ENCODE measurements at regions not wholly inside any gene's neighbourhood (a gene's known extent, or its start where the extent isn't known, plus 50 kb on each side); places are given as distances from the start of the nearest gene placed in this dataset.
"Not testable (repeated sequence)": the region's sequence is repeated elsewhere in the genome, so short reads cannot be mapped to it uniquely, and the experiment has no call there.

DNA sequence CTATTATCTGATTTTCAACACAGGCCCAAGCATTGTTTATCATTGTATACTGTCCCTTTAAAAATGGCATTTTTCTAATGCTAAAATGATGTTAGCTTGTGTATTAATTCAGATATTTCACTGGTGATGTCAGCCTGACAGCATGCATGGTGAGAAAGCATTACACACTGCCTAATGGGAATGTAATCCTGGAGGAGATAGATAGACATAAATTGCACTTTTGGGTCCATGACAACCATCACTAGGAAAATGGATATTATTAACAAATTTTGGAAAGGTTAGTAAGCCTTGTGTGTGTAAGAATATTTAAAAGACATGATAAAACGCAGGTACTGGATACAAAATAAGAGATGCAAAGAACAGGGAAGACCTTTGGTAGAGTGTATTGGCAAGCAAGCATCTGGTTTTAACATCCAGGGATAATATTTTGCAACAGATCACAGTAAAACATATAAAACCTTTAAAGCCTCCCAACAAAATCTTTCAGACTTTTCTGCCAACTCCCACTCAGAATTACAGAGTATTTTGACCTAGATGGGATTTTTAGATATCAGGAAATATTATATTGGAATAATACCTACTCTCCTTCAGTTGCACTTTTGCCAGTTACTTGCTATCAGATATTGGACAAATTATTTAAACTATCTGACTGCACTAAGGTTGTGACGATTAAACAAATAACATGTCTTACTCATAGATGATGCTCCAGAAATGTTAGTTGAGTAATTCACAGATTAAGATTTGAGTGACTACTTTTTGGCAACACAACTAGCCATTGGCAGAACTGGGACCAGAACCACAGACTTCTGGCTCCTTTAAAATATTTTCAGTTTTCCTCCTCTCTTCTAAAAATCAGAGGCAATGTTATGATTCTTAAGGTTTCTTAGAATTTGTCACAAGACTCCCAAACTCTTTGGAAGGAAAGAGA lies 291.6 kb upstream of the SEMA3C start:
- DNase-seq, result peak; percentile 72

DNA sequence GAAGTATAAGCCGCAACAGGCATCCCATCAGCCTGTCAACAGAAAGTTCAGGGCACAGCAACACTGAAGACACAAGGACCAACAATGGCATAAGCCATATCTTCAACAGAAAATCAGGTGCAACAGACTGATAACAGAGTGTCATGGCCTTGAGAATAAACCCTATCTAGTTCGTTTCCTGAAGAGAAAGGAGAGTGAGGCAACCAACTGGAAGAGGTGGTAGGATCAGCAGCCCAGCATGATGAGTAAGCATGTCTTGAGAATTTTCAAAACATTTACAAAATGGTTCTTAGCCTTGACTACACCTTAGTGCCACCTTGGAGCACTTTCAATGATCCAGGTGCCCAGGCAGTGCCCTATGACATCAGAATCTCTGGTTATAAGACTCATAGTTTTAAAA lies 290.2 kb upstream of the SEMA3C start:
- DNase-seq, result no peak

DNA sequence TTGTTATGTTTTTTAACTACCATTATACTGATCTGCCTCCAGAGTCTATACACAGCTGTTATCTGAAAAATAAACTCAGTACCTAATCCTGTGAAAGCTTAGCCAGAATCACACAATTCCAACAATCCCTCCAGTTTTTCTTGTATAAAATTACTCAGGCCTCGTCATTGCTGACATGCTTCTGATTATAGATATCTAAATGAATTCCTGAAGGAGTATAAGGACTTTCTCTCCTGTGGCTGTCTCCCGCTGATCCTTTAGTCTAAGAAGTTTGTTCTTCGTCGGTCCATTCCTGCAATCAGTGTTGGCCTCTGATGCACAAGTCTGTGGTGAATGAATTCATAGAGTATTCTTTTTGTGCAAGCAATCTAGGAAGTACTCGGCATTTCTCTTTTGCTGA lies 288.9 kb upstream of the SEMA3C start:
- no peak for DNase-seq

DNA sequence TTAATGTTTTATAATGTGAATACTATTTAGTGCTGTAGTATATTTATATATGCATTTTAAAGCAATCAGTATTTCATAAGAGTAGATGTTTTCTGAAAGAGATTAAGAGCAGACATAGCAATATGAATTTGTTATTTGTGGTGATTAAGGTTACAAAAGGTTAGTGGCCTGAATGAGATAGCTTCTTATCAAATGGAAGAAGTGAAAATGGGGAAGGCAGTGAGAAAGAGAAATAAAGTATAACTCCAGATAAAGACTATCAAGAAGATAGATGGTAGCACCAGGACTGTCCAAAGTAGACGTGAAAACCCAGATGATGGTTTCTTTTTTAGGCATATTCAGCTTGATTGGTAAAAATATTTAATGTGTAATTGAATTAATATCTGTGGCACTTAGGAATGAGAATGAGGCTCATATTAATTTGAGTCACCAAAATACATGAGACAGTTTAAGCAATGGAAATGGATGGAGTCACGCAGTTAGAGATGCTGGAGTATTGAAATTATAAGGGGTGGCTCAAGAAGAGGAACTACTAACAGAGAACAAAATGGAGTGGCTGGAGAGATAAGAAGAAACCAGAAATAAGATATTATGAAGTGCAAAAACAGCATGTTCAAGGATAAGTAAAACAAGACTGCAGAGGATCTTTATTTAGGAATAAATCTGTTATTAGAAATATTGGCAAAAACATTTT lies 288.0 kb upstream of the SEMA3C start:
- no peak for DNase-seq

DNA sequence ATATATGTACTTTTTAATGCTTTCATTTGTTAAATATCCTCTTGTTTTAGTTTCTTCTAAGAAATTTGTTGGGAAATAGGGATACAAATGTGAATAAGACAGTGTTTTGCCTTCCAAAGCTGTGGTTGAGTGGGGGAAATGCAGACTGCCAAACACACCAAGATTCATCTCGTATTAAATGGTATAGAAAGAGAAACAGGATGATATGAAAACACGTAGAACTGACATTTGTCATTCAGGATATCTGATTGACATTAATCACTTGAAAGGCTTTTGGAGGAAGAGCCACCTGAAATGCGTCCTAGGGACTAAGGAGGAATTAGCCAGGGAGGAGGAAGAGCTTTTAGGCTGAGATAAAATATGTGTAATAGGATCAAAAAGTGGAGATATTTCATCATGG lies 287.4 kb upstream of the SEMA3C start:
- no peak for DNase-seq

DNA sequence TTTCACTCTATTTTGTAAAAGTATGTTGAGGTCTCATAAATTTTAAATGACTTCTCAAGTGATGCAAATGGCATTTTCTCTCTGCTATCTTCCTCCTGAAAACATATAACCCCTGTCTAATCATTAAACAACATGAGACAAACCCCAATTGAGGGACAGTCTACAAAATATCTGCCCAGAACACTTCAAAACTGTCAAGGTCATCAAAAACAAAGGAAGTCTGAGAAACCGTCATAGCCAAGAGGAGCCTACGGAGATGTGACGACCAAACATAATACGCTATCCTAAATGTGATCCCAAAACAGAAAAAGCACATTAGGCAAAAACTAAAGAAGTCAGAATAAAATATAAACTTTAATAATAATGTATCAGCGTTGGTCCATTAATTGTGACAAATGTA lies 282.3 kb upstream of the SEMA3C start:
- DNase-seq, result no peak

DNA sequence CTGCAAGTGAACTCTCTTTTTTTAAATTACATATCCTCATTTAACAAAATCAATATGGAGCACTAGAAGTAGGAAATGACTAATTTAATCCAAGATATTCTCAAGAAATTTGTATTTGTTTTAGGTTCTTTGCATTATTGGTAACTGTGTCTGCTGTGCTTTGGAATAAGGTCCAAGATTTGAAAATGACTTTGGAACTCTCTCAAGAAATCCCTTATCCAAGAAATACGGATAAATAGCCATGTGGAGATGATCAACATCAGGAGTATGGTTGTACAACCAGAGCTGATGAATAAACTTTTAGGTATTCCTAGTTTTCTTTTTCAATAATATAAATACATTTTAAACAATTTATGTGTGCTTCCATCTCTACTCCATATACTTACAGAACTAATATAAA lies 279.9 kb upstream of the SEMA3C start:
- no peak for DNase-seq

DNA sequence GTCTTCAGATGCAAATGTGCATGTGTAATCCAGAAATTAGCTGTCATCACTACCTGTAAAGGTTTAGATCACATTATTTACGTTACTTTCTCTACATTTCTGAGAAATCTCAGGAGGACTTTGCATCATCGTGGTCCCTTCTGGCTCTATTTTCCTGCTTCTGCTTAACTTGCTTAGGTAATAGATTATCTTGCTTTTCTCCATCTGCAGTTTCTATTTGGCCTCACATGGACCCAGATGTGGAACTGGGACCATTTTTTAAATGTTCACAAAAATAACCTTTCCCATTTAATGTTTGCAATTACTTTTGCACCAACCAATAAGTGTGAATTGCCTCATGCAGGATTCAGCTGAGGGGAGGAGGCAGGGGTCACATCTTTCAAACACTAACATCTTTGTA lies 278.4 kb upstream of the SEMA3C start:
- DNase-seq, result no peak

DNA sequence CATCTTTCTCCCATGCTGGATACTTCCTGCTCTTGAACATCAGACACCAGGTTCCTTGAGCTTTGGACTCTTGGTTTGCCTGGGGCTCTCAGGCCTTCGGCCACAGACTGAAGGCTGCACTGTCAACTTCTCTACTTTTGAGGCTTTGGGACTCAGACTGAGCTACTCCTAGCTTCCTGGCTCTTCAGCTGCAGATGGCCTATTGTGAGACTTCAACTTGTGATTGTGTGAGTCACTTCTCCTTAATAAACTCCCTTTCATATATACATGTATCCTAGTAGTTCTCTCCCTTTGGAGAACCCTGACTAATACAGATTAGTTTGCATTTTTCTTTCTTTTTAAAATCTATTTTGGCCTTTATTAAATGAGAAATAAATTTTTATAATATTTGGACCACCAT lies 276.2 kb upstream of the SEMA3C start:
- DNase-seq, result no peak

DNA sequence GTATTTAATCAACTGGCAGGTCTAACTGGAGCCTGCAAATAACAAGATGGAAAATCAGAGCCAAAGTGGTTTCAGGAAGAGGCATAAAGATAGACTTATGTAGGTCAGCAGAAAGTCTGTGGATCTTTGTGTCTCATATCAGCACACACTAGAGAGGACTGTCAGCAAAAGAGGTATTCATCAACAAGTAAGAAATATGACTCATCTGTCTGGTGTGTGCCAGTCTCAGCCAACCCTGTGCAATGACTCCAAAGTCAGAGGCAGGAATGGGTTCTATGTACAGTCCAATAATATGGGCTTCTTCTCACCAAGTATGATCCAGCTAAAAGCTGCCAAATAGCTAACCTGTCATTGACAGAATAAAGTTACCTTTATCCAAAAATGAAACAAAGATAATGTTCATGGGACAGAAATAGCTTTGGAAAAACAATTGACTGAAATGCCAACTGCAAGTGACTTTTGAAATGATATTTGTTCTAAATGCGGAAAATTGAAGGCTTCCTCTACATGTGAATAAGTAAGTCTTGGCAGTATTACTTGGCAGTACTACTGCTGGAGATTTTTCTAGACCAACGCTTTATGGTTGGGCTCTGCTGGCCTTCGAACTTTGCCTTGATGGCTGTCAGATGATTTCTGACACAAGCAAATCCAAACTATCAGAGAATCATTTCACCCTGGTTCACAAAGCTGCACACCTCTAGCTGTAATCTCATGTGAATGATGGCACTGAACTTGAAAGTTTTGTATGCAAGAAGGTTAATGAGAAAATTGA lies 272.3 kb upstream of the SEMA3C start:
- peak; percentile 56 for DNase-seq

DNA sequence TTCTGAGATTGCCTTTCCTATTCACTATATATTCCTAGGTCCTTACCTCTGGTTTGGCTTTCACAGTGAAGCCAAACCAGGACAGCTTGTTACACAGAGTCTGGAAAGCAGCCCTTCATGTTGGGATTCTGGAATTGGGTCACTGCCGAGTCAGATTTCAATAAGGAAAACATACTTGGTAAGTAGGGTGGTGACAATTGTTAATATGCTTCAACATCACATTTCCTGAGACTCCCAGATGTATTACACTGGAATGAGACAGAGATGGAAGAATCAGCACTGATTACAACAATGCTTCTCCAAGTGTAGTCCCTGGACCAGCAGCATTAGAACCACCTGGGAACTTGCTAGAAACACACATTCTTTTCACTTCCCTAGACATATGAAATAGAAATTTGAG lies 268.9 kb upstream of the SEMA3C start:
- DNase-seq, result no peak

DNA sequence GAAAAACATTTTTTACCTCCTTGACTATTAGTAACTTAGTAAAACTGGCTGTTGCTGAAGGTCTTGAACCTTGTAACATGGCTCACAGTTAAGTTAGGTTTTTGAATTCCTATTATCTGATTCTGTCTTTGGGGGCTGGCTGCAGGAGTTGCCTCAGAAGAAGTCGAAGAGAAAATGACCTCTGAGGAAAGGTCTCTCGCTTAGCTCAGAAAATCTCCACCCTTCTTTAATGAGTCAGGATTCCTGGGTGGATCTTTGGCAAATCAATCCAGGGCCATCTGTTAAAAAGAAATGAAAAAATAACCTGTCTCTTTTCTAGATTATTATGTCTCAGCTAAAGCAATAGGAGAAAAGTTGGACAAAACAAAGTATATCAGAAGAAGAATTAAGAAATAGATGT lies 267.8 kb upstream of the SEMA3C start:
- peak; percentile 38 for DNase-seq

DNA sequence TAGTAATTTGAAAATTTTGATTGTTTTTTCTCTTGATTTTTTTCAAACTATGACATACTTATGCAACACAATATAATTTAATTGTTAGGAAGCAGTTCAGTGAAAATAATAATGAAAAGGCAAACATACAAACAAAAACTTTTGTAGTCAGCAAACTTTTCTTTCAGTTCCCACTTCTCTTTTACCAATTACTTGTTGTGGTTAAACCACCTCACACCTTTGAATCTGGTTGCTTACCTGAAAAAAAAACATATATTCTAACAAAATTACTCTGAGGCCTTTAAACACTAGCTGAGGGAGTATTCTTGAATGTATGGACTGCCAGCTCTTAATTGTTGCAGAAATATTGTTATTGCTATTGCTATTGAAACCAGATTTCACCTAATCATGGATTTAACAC lies 266.2 kb upstream of the SEMA3C start:
- no peak for DNase-seq

DNA sequence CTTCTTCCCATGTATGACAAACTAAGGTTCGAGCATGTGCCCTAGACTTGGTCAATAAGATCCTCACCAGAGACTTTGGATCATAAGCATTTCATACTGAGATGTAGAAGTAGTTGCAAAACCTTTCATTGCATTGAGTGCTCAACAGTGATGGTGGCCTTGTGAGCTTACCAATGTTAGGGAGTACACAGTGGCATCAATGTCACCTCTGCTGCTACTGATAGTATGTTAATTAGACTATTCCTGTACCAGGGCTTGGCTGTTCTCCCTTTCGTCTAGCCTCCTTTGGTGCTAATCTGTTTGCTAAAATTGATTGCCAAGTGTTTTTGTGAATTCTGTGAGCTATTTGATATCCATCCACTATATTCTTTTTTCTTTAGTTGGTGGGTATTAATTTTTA lies 264.5 kb upstream of the SEMA3C start:
- DNase-seq, result no peak

DNA sequence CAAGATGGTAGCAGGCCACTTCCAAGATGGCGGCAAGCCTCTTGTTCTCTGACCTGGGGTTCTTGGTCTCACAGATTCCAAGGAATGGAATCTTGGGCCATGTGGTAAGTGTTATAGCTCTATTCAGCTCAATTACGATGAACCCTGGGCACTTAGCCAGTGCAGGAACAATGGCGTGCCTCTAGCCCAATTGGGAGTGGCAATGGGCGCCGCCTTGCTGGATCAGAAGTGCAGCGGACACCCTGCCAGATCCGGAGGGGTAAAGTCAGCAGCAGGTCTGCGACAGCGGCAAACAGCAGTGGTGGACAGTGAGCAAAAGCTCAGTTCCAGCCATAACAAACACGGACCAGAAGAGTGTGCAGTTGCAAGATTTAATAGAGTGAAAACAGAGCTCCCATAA lies 263.2 kb upstream of the SEMA3C start:
- not testable (repeated sequence) for DNase-seq

DNA sequence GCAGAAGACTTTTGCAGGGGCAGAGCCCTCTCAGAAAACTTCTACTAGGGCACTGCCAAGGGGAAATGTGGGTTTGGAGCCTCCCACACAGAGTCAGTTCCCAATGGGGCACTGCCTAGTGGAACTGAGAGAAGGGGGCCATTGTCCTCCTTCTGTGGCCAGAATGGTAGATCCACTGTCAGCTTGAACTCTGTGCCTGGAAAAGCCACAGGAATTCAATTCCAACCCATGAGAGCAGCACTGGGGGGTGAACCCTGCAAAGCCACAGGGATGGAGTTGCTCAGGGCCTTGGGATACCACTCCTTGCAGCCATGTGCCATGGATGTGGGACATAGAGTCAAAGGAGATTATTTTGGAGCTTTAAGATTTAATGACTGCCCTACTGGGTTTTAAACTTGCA lies 262.2 kb upstream of the SEMA3C start:
- no peak for DNase-seq

DNA sequence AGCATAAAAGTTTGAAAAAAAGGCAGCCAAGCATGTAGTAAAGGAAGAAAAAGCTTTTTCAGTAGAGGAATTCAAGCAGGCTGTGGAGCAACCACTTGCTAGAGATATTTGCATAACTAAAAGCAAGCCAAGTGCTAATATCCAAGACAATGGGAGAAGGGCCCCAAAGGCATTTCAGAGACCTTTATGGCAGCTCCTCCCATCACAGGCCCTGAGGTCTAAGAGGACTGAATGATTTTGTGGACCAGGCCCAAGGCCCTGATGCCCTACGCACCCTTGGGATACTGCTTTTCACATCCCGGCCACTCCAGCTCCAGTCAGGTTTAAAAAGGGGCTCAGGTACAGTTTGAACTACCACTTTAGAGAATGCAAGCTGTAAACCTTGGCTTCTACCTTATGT lies 261.7 kb upstream of the SEMA3C start:
- no peak for DNase-seq

DNA sequence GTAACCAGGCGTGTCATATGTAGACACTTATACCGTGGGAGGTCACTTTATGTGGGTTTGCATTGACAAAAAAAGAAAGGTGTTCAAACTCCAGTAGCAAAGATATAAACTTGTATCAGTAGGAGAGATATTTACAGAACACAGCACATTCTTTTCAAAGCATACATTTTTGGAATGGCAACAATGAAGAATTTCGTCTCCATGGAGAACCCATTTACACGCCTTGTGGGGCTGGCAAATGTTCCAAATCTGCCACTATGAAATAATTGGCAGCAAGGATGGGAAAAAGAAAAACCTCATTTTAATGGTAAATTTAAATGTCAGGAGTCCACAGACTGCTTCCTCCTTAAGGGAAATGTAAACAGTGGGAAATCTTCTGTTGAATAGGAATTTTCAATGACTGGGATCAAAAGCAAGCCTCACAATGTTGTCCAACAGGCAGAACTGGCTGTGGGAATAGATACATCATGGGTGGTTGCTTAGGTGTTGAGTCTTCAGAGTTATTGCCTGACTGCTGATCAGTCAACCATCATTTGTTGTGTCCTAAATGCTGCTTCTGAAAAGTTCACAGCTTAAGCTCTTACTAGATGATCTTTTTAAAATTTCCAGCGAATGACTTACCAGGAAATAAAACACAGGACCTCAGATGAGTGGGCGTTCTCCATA lies 256.6 kb upstream of the SEMA3C start:
- no peak for DNase-seq

DNA sequence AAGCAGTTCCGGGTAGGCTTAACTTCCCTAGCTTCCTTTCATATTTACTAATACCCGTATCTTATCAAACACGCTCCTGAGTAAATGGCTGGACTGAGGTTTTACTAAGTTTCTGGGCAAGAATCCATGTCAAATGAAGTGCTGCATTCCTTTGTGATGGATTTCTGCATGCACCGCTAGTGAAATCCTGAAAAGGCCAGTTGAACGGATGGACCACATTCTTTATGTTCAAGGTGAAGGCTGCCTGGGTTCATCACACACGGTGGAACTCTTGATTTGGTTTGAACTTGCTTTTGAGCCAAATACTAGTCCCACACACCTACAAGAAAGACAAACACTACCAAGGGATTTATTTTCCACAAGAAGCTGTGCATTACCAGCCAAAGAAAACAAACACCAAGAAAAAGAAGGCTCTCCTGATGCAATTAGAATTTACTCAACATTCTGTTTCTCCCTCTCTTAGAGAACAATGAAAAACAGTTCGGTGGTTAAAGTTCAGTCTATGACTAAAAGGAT lies 255.0 kb upstream of the SEMA3C start:
- peak; percentile 49 for DNase-seq

DNA sequence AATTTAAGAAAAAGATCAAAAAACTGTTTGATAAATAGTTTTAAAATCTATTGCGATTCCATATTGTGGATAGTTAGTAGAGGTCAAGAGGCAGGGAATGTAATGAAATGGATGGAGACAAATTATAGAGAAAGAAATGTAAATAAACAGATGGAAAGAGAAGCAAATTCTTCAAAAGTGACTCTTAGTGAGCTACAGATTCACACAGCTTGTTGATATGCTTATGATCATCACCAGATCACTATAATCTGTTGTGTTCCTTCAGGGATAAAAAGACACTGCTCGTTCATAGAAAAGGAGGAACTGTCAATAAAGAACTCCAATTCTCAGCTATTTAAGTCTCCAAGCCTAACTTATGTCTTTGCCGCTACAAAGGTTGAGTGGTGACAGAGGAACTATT lies 251.4 kb upstream of the SEMA3C start:
- DNase-seq, result peak; percentile 19

DNA sequence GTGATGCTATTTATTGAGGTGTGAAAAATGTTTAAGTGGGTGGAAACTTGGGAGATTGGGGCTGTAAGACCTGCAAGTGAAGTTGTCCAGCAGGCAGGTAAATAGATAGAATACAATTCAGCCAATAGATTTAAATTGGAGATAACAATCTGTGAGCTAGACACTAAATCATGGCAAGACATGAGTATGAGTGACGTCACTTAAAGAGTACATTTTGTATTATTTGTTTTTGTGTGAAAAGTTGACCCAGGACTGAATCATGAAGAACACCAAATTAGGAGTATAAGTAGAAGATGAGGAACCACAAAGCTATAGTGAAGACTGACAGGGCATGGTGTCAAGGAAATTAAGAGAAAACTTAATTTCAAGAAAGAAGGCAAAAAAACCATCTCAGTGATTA lies 249.1 kb upstream of the SEMA3C start:
- no peak for DNase-seq

DNA sequence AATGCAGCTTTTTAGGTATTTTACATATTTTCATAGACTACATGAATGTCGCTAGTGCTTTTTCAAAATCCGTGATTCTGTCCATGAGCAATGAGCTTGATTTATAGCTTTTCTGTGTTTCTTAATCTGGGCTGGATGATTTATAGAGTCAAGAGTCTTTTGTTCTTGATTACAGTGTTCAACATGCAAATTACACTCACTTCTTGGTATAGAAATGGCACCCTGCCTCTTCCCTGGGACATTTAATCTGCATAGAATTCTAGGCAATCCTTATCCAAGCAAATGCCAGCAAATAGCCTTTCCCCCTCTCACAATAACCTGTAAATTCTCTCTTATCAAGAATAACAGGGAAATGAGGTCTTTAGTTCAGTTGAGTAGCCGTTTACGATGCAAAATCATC lies 246.2 kb upstream of the SEMA3C start:
- DNase-seq, result no peak
